GM12892 (cell line): ENCODE measurements at regions not wholly inside any gene's neighbourhood (a gene's known extent, or its start where the extent isn't known, plus 50 kb on each side); places are given as distances from the start of the nearest gene placed in this dataset.

ENCODE experiments used
- DNase-seq: peaks from one replicate; pipeline ENCODE4 v3.0.0; 2011; ENCODE audit not compliant: insufficient read length
- FAIRE-seq: peaks from 2 replicates; lab custom pipeline; 2011; peaks lifted over from hg19 to GRCh38; lab: Jason Lieb, UNC
- POLR2A ChIP-seq: IDR thresholded peaks from 2 replicates; pipeline ENCODE4 v1.6.1; 2011; ENCODE audit warnings: low read depth, low read length, control low read depth
- POLR2AphosphoS5 ChIP-seq: IDR thresholded peaks from 2 replicates; pipeline ENCODE4 v1.6.1; 2011; ENCODE audit warnings: low read depth, low read length, control low read depth
- TAF1 ChIP-seq: IDR thresholded peaks from 2 replicates; pipeline ENCODE4 v1.6.1; 2011; ENCODE audit warnings: low read depth, mild to moderate bottlenecking, control low read depth, low read length, borderline replicate concordance

DNA sequence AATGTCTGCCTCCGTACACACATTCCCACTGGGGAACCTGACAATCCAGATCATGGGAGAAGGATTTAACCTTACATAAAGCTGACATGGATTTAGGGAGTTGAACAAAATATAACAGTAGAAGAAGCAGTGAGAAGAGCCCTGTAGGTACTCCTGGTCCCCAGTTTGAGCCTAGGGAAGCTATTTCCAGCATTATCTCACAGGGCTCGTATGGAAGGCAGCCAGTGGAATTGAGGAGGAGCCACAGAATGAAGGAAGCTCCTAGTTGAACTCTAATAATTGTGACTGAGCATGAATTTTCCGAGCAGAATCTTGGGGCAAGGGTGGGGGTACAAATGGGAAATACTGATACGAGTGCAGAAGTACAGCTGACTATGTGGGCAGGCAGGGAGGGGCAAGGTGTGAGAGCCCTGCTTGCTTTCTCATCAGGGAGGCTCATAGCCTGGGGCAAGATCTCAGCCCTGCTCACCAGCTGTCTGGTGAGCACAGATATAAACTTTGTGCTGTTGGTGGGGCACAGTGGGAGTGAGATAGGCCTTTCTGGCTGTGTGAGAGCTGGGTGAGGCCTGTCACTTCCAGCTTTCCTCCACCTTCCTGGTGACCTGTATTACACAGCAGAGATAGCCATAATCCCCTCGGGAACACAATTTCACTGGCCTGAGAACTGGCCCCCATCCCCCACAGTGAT, 290.7 kb upstream of the IL12B start:
- FAIRE-seq (no peak), DNase-seq (no peak)
- TF ChIP-seq TAF1 (no peak), POLR2AphosphoS5 (no peak), POLR2A (no peak)

DNA sequence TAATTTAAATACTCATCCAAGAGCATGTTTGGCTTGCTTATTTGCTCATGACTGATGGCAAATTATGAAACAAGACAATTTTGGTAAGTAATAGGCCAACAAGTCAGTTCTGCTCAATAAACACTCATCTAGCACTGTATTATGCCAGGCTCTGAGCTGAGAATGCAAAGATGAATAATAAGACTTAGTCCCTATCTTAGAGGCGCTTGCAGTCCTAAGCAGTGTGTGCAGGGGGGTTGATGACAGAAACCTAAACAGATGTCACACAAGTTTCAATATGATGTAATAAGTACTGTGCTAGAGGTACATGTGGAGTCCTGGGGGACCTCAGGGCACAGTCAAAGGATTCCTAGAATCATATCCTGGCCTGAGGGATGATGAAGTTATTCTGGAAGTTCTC, 287.6 kb upstream of the ADRA1B start:
- DNase-seq (no peak), FAIRE-seq (no peak)
- no peak for TF ChIP-seq POLR2AphosphoS5
- TF ChIP-seq TAF1: no peak
- TF ChIP-seq POLR2A: no peak

DNA sequence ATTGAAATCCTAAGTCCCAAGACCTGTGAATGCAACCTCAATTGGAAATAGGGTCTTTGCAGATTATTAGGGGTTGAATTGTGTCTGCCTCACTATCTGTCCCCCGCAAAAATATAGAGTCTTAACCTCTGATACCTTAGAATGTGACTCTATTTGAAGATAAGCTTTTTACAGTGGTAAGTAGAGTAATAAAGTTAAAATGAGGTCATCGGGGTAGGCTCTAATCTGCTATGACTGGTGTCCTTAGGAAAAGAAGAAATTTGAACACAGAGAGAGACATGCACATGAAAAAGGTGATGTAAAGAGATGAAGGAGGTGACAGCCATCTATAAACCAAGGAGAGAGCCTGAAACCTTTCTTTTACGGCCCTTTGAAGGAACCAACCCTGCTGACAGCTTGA, 287.1 kb upstream of the ADRA1B start:
- TF ChIP-seq POLR2AphosphoS5 (no peak), TAF1 (no peak), POLR2A (no peak)

DNA sequence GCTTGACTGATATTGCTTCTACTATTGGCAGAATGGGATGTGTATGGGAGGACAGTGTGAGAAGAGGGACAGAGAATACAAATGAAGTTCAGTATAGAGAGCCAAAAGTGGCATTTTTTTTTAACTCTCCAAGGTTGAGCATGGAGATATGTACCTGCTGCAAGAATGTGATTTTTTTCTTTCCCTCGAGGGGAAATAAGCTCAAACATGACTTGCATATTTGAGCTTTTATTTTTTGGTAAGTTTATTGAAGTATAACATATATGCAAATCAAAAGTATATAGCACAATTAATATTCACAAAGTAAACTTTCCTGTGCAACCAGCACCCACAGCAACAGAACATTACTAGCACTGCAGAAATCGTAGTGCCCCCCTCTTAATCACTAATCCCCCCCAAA, 285.7 kb upstream of the ADRA1B start:
- DNase-seq: no peak
- TF ChIP-seq TAF1 (no peak), POLR2A (no peak), POLR2AphosphoS5 (no peak)
- FAIRE-seq: no peak

More for the DNA sequence above, 287.1 kb upstream of the ADRA1B start:
- FAIRE-seq (no peak), DNase-seq (no peak)

DNA sequence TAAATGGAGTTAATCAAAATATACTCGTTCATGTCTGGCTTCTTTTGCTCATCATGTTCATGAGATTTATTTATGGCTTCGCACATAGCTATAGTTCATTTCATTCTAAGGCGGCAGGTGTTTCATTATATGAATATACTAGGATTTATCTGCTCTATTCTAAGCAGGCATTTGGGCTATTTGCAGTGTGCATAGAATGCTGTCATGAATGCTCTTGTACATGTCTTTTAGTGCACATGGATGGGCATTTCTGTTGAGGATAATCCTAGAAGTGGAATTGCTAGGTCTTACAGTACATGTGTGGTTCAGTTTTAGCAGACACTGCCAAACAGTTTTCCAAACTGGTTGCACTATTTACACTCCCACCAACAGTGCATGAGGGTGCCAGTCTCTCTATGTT, 285.3 kb upstream of the ADRA1B start:
- FAIRE-seq (no peak), DNase-seq (no peak)
- TF ChIP-seq POLR2AphosphoS5: no peak

DNA sequence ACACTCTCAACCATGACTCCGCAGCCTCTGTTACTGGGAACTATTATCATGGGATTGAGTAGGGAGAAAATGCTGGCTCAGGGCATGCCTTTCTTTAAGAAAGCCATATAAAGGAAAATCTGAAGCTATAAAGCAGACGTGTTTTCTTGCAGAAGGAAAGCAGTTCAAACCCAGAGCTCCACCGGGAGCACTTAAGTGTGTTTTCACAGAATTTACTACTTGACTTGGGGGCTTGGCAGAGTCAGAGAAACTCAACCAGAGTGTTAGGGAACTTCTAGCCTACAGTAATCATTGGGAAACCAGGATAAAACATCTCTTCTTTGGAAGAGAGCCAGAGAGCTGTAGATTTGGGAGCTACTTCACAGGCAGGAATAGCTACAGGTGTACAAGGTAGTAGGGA, 283.4 kb upstream of the ADRA1B start:
- FAIRE-seq: no peak
- TF ChIP-seq TAF1 (no peak), POLR2A (no peak), POLR2AphosphoS5 (no peak)
- DNase-seq: no peak

DNA sequence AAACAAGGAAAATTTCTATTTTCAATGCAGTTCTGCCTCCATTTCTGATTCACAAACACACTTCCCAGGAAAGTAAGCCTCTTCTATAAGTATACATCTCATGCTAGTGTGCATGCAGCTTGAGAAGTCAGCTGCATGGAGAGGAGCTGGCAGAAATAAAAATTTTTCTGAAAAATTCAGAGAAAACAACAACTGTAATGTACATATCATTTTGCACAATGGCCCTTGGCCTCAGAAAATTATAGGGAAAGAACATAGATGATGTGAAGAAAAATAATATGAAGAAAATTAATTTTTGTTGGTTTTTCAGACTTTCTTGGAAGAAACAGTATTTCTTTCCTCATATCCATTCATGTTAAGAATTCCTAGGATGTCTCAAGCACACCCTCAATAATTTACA, 277.8 kb upstream of the ADRA1B start:
- TF ChIP-seq POLR2A: no peak
- TF ChIP-seq POLR2AphosphoS5: no peak
- TF ChIP-seq TAF1: no peak
- no peak for DNase-seq
- FAIRE-seq: no peak

DNA sequence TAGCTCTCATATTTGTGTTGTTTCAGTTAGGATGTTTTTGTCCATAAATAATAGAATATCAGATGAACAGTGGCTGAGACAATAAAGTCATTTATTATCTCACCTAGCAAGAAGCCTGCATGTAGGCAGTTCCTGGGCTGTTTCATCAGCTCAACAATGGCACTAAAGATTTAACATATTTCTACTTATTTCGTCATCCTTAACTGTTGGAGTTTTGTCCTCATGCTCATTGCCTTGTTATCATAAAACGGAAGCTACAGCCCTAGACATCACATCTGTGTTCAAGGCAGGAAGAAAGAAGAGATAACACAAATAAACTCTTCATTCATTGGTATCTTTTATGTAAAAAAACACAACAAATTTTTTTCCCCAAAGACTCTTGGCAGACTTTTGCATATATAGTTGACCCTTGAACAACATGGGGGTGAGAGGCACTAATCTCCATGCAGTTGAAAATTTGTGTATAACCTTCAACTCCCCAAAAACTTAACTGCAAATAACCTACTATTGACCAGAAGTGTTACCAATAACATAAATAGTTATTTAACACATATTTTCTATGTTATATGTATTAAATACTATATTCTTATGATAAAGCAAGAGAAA, 277.2 kb upstream of the ADRA1B start:
- FAIRE-seq (no peak), DNase-seq (no peak)
- TF ChIP-seq POLR2AphosphoS5: no peak
- TF ChIP-seq POLR2A: no peak
- no peak for TF ChIP-seq TAF1

DNA sequence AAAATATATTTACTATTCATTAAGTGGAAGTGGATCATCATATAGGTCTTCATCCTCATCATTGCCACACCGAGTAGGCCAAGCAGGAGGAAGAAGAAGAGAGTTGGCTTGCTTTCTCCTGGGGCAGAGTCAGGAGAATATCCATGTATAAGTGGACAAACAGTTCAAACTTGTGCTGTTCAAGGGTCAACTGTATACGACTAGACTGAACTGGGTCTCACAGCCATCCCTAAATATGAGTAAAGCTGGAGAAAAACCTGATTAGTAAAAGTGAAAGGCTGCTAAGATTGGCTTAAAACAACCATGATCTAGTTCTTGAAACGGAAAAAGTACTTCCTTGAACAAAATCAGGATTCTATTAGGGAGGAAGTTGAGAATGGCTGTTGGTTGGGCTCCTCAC, 276.7 kb upstream of the ADRA1B start:
- DNase-seq (no peak), FAIRE-seq (no peak)
- TF ChIP-seq POLR2AphosphoS5 (no peak), TAF1 (no peak), POLR2A (no peak)

DNA sequence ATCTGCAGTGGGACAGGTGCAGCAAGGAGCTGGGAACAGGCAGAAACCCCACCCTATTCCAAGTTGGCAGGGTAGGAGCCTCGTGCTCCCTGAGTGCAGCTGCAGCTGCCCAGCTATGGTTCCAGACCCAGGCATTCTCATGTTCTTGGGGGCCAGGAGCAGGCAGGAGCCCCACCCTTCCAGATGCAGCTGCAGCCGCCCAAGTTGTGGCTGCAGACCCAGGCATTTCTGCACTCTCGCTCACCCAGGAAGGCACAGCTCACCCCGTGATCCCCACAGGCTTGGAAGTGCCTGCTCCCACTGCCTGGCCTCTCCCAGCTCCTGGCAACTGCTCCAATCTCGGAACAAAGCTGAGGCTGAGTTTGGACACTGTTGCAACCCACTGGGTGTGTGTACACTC, 275.8 kb upstream of the ADRA1B start:
- FAIRE-seq: no peak
- no peak for DNase-seq
- TF ChIP-seq TAF1 (no peak), POLR2A (no peak), POLR2AphosphoS5 (no peak)

DNA sequence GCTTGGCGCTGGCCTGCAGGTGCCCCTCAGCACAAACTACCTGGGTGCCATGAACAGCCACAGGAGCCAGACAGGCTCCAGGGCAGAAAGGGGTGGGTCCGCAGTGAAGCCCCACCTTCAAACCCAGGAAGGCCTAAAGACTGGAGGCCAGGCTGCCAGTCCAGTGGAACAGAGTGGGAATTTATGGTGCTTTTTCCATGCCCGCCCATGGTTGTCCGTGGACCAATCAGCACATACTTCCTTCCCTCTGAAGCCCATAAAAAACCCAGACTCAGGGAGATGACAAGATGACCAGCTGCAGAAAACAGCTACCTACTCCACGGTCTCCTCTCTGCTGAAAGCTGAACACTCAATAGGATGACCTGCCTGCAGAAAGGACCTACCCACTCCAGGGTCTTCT, 275.4 kb upstream of the ADRA1B start:
- FAIRE-seq (no peak), DNase-seq (no peak)
- TF ChIP-seq POLR2AphosphoS5 (no peak), POLR2A (no peak), TAF1 (no peak)

DNA sequence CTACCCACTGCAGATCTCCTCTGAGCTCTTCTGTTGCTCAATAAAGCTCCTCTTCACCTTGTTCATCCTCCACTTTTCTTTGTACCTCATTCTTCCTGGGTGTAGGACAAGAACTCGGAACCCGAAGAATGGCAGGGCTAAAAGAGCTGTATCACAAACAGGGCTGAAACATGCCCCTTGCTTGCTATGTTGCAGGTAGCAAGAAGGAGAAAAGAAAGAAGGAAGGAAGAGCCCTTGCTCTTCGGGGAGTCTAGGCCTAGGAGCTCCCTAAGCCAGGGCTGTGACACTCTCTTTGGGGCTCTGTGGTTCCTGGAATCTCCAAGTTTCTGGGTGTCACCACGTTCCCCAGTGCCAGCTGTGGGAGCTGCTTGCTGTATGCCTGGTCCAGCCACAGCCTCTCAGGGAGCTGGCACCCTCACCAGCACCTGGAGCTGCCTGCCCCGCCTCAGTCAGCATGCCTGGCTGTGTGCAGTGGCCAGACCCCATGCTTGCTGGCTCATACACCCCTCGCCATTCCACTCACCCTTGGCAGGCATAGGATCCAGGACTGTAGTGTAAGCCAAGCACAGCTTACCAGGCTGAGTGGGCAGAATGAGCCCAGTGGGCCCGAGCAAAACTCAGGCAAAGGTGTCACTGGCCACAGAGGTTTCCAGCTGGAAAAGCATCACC, 274.8 kb upstream of the ADRA1B start:
- FAIRE-seq: no peak
- no peak for DNase-seq
- no peak for TF ChIP-seq TAF1
- no peak for TF ChIP-seq POLR2A
- TF ChIP-seq POLR2AphosphoS5: no peak

DNA sequence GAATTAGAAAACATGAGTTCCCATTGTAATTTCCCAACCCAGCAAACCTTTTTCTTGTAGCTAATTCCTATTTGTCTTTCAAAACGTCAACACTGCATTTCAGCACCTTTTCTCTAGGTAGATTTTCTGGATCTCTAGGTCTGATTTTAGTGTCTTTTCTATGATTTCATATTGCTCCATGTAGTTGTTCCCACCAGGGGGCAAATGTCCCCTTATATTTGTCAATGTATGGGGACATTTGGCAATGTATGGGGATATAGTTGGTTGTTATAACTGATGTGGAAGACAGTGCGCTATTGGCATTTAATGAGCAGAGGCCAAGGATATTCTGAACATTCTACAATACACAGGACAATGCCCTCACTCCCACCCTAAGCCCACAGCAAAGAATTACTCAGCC, 273.9 kb upstream of the ADRA1B start:
- FAIRE-seq (no peak), DNase-seq (no peak)
- TF ChIP-seq POLR2A (no peak), TAF1 (no peak), POLR2AphosphoS5 (no peak)
